Cerebellar cortex (tissue), 1 donor: ENCODE measurements at regions not wholly inside any gene's neighbourhood (a gene's known extent, or its start where the extent isn't known, plus 50 kb on each side); places are given as distances from the start of the nearest gene placed in this dataset.

Experiments used
- DNase-seq: peaks from one replicate; pipeline ENCODE4 v3.0.0-alpha.2; 2015; ENCODE audit warnings: low spot score

- DNase-seq: peak; percentile 25
These were observed 61.1 kb upstream of the RND3 start for GRCh38 chr2:150548527-150548926.

DNA sequence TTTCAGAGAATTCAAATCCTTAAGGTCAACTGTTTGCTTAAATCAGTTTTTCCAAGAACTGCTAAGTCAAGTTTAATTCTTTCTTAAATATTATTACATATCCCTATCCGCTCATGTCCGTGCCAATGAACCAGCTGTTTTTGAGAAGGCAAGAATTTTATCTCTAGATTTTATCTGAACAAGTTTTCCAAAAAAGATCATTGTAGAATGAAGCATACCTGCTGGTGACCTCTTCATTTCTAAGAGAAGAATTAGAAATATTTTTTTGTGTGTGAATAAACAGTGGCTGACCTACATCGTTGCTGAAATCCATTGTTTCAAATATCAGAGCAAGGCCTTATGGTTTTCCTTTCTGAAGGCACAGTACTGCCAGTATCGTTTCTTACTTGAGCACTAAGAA, 58.4 kb upstream of the RND3 start:
- no peak for DNase-seq

- no peak for DNase-seq
These were observed 57.3 kb upstream of the RND3 start for GRCh38 chr2:150544731-150545130.

DNA sequence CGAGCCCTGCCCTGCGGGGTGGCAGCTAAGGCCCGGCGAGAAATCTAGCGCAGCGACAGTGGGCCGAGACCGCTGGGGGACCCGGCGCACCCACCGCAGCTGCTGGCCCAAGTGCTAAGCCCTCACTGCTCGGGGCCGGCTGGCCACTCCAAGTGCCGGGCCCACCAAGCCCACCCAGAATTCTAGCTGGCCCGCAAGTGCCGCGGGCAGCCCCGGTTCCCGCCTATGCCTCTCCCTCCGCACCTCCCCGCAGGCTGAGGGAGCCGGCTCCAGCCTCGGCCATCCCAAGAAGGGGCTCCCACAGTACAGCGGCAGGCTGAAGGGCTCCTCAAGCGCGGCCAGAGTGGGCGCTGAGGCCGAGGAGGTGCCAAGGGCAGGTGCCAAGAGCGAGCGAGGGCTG, 55.2 kb upstream of the RND3 start:
- DNase-seq: no peak

DNA sequence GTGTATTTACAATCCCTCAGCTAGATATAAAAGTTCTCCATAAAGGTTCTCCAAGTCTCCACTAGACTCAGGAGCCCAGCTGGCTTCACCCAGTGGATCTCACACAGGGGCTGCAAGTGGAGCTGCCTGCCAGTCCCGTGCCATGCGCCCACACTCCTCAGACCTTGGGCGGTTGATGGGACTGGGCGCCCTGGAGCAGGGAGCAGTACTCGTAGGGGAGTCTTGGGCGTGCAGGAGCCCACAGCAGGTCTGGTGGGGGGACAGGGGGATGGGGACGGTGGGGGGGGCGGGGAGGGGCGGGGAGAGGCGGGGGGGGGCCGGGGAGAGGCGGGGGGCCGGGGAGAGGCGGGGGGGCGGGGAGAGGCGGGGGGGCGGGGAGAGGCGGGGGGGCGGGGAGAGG, 54.7 kb upstream of the RND3 start:
- no peak for DNase-seq

DNA sequence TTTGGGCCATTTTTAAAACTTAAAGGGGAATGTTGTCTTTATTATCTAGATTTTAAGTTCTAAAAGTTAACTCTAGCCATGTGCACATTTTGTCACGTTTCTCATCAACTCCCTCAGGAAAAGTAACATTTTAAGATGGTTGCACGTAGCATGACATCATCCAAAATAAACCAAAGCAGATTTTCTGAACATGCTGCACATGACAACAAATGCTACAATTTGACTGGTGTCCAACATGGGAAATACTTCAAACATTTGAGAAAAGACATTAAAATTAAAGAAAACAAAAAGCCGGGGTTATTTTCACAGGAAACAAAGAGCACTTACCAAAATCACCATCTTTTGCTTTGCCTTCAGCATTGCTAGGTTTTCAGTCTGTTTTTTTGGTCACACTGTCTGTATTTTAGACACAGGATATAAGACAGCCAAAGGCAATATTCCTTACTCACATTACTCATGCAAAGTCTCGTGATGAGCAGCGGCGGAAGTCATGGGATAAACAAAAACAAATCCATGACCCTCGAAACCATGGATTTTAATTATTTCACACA, 51.3 kb upstream of the RND3 start:
- DNase-seq: no peak
